SU-DHL-6 (cell line): ENCODE measurements at regions not wholly inside any gene's neighbourhood (a gene's known extent, or its start where the extent isn't known, plus 50 kb on each side); places are given as distances from the start of the nearest gene placed in this dataset.

Experiments
- H2AFZ ChIP-seq: fragments of 200-600 bp; sonication (generic); 2 replicates; pipeline ENCODE4 v1.6.1; 2014; ENCODE audit warnings: low read depth, mild to moderate bottlenecking, moderate library complexity, mixed read lengths, antibody characterized with exemption, low read length; ENCODE audit not compliant: severe bottlenecking
- H3F3A ChIP-seq: fragments of 200-600 bp; shearing (Covaris generic); 2 replicates; pipeline ENCODE4 v1.6.0; 2016; ENCODE audit warnings: antibody characterized with exemption, mild to moderate bottlenecking; ENCODE audit not compliant: insufficient read depth
- H3K27ac ChIP-seq: fragments of 200-600 bp; sonication (generic); 2 replicates; pipeline ENCODE4 v1.5.1; 2016; ENCODE audit warnings: low read depth, mild to moderate bottlenecking, low read length, moderate library complexity, mixed read lengths
- H3K27me3 ChIP-seq: fragments of 200-600 bp; sonication (generic), shearing (Covaris generic); 2 replicates; pipeline ENCODE4 v1.6.0; 2014; ENCODE audit warnings: mild to moderate bottlenecking, low read length
- H3K36me3 ChIP-seq: fragments of 200-600 bp; sonication (generic); 2 replicates; pipeline ENCODE4 v1.6.1; 2014; ENCODE audit warnings: mild to moderate bottlenecking, low read length, mixed read lengths
- H3K4me2 ChIP-seq: fragments of 300-600, 200-600 bp; shearing (Covaris generic), sonication (generic); 2 replicates; pipeline ENCODE4 v1.6.0; 2014; ENCODE audit warnings: low read length, low read depth, mild to moderate bottlenecking; ENCODE audit not compliant: poor library complexity, severe bottlenecking
- H3K4me3 ChIP-seq: fragments of 200-600 bp; sonication (generic); 2 replicates; pipeline ENCODE4 v1.5.1; 2014; ENCODE audit warnings: antibody characterized with exemption, low read length, mild to moderate bottlenecking, mixed read lengths; ENCODE audit not compliant: insufficient read depth, poor library complexity, severe bottlenecking
- H3K79me2 ChIP-seq: fragments of 200-600 bp; sonication (generic); 2 replicates; pipeline ENCODE4 v1.6.1; 2014; ENCODE audit warnings: mild to moderate bottlenecking, low read length, moderate library complexity; ENCODE audit not compliant: insufficient read depth
- H3K9ac ChIP-seq: fragments of 200-600 bp; sonication (generic); 2 replicates; pipeline ENCODE4 v1.7.0; 2014; ENCODE audit warnings: mild to moderate bottlenecking, low read length
- H3K9me2 ChIP-seq: fragments of 200-600 bp; sonication (generic); replicated peaks from 2 replicates; pipeline ENCODE4 v1.6.1; 2014; ENCODE audit warnings: low read length; ENCODE audit not compliant: insufficient read depth
- H3K9me3 ChIP-seq: fragments of 200-600 bp; sonication (generic); 2 replicates; pipeline ENCODE4 v1.6.1; 2014; ENCODE audit warnings: low read length, mixed read lengths; ENCODE audit not compliant: insufficient read depth
- H4K20me1 ChIP-seq: fragments of 200-600 bp; sonication (generic); 2 replicates; pipeline ENCODE4 v1.6.1; 2014; ENCODE audit warnings: low read depth, mild to moderate bottlenecking, antibody characterized with exemption, low read length, moderate library complexity, mixed read lengths
- CTCF ChIP-seq: fragments of 200-600 bp; sonication (generic); IDR thresholded peaks from one replicate; pipeline ENCODE4 v1.5.1; 2017; ENCODE audit warnings: antibody characterized with exemption, mild to moderate bottlenecking, low read length, moderate library complexity; ENCODE audit not compliant: insufficient read depth, poor library complexity, severe bottlenecking
- EZH2phosphoT487 ChIP-seq: fragments of 200-600 bp; sonication (generic), shearing (Covaris generic); conservative IDR thresholded peaks from 2 replicates; pipeline ENCODE4 v1.6.1; 2018; ENCODE audit warnings: mild to moderate bottlenecking, antibody characterized with exemption, low read length, moderate library complexity, mixed read lengths

DNA sequence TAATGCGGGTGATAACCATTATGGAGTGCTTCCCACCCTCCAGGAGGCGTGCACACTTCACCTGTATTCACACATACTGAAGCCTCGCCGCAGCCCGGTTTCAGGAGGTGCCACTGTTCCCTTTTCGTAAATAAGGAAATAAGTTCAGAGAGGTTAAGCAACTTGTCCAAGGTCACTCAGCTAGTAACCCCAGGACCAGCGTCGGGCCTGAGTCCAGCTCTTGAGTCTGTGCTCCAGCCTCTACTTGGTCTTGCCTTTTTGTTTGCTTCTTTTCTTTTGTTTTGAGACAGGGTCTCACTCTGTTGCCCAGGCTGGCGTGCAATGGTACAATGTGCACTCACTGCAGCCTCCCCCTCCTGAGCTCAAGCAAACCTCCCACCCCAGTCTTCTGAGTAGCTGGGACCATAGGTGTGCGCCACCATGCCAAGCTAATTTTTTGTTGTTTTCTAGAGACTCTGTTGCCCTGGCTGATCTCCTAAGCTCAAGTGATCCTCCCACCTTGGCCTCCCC, 63.5 kb upstream of the CIBAR2 start:
- Histone ChIP-seq H3K27me3 (no peaks in the 10 kb centered on the region), H4K20me1 (no peaks in the 10 kb centered on the region), H3K27ac (no peak overlapping the region), H3K4me3 (no peak overlapping the region), H3K9me3 (no peaks in the 10 kb centered on the region), H3K79me2 (no peaks in the 10 kb centered on the region), H3K9ac (no peak overlapping the region), H3K36me3 (no peaks in the 10 kb centered on the region), H2AFZ (no peak overlapping the region), H3F3A (no peaks in the 10 kb centered on the region), H3K9me2 (no peaks in the 10 kb centered on the region), H3K4me2 (no peak overlapping the region)
- no peak for TF ChIP-seq CTCF
- no peak for TF ChIP-seq EZH2phosphoT487

- no peak for TF ChIP-seq CTCF
- TF ChIP-seq EZH2phosphoT487 = no peak
- no peak overlapping the region for H3K9ac ChIP-seq
- H3K4me3 ChIP-seq = no peak overlapping the region
- no peaks in the 10 kb centered on the region for H4K20me1 ChIP-seq
- no peaks in the 10 kb centered on the region for H3K27me3 ChIP-seq
- H3K27ac ChIP-seq = no peak overlapping the region
- H3K9me2 ChIP-seq = no peaks in the 10 kb centered on the region
- H3K36me3 ChIP-seq = no peaks in the 10 kb centered on the region
- H3K9me3 ChIP-seq = no peaks in the 10 kb centered on the region
- no peaks in the 10 kb centered on the region for H3K79me2 ChIP-seq
- no peak overlapping the region for H3K4me2 ChIP-seq
- no peaks in the 10 kb centered on the region for H3F3A ChIP-seq
- no peak overlapping the region for H2AFZ ChIP-seq
Observed at GRCh38 chr16:85176541-85177447, 64.5 kb upstream of the CIBAR2 start.

DNA sequence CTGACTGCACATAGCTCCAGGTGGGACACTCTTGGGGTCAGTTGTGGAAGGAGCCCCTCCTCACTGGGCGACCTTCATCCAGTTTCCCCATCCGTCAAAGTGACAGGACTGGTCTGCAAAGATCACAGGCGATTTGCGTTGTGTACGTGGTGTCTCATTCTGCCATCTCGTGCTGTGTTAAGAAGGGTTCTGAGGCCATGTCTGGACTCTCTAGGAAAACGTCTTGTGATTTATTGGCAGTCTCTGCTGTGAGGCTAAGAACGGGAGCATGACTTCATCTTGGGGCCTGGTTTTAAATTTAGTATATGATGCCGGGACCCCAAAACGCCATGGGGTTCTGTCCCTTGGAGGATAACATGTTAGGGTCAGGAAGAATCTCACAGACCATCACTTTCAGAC, 65.2 kb upstream of the CIBAR2 start:
- Histone ChIP-seq H3K27me3 (no peaks in the 10 kb centered on the region), H2AFZ (no peak overlapping the region), H3K4me2 (no peak overlapping the region), H3K9me3 (no peaks in the 10 kb centered on the region), H4K20me1 (no peaks in the 10 kb centered on the region), H3K79me2 (no peaks in the 10 kb centered on the region), H3K9ac (no peak overlapping the region), H3K27ac (no peak overlapping the region), H3K4me3 (no peak overlapping the region), H3K36me3 (no peaks in the 10 kb centered on the region), H3K9me2 (no peaks in the 10 kb centered on the region), H3F3A (no peaks in the 10 kb centered on the region)
- TF ChIP-seq EZH2phosphoT487 = no peak
- TF ChIP-seq CTCF = no peak
